Loucy (cell line): ENCODE measurements at regions not wholly inside any gene's neighbourhood (a gene's known extent, or its start where the extent isn't known, plus 50 kb on each side); places are given as distances from the start of the nearest gene placed in this dataset.

Source experiments
- EZH2phosphoT487 ChIP-seq: fragments of 200-600 bp; IDR thresholded peaks from 2 replicates; pipeline ENCODE4 v1.6.1; 2018; ENCODE audit warnings: antibody characterized with exemption, mild to moderate bottlenecking, moderate library complexity, borderline replicate concordance
- TF ChIP-seq, protein P1 (sequence below): fragments of 200-600 bp; sonication (generic); conservative IDR thresholded peaks from 2 replicates; pipeline ENCODE4 v1.5.1; 2014; ENCODE audit warnings: mild to moderate bottlenecking, antibody characterized with exemption, low read length

DNA sequence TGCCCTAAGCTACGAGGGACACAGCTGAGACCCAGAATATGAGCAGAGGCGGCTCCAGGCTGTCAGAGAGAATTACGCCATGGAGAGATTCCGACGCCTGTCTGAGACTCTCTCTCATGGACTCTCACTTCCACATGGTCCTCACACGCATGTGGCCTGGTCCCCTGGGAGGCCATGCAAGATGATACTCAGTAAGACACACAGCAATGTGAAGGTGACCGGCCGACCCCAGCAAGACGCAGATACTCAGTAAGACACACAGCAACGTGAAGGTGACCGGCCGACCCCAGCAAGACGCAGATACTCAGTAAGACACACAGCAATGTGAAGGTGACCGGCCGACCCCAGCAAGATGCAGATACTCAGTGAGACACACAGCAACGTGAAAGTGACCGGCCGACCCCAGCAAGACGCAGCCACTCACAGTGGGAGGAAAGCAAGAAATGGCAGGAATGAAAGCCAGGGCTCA lies 400.8 kb upstream of the MYT1L start:
- TF ChIP-seq, protein P1, sequence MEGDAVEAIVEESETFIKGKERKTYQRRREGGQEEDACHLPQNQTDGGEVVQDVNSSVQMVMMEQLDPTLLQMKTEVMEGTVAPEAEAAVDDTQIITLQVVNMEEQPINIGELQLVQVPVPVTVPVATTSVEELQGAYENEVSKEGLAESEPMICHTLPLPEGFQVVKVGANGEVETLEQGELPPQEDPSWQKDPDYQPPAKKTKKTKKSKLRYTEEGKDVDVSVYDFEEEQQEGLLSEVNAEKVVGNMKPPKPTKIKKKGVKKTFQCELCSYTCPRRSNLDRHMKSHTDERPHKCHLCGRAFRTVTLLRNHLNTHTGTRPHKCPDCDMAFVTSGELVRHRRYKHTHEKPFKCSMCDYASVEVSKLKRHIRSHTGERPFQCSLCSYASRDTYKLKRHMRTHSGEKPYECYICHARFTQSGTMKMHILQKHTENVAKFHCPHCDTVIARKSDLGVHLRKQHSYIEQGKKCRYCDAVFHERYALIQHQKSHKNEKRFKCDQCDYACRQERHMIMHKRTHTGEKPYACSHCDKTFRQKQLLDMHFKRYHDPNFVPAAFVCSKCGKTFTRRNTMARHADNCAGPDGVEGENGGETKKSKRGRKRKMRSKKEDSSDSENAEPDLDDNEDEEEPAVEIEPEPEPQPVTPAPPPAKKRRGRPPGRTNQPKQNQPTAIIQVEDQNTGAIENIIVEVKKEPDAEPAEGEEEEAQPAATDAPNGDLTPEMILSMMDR, result no peak
- no peak for TF ChIP-seq EZH2phosphoT487
